PC-3 (cell line): ENCODE measurements at regions not wholly inside any gene's neighbourhood (a gene's known extent, or its start where the extent isn't known, plus 50 kb on each side); places are given as distances from the start of the nearest gene placed in this dataset.

Source experiments
- EZH2 ChIP-seq: fragments of 300-600 bp; sonication (generic); IDR thresholded peaks from one replicate; pipeline ENCODE4 v1.6.1; 2017; ENCODE audit warnings: antibody characterized with exemption, mild to moderate bottlenecking, low read length; ENCODE audit not compliant: unreplicated experiment
- TF ChIP-seq, protein P1 (sequence below): fragments of 300-600 bp; sonication (generic); conservative IDR thresholded peaks from 2 replicates; pipeline ENCODE4 v1.5.1; 2017; ENCODE audit warnings: antibody characterized with exemption, low read depth, mild to moderate bottlenecking, low read length

DNA sequence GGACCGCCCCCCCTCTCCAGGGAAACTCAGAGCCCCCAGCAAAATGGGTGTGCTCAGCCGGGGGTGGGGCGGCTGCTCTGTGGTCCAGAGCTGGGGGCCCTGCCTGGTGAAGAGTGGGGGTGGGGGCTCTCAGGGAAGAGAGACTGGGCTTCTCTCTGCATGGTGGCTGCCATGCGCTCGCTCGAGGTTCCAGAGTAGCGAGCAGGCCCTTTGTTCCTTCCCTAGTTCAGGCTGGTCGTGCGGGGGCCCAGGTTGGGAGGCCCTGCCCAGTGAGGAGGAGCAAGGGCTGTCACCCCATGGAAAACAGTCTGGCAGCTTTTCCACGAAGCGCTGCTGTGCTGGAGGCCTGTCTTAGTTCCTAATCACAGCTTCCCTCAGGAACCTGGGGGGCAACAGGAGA, 134.6 kb downstream of the AEBP2 start:
- TF ChIP-seq, protein P1, sequence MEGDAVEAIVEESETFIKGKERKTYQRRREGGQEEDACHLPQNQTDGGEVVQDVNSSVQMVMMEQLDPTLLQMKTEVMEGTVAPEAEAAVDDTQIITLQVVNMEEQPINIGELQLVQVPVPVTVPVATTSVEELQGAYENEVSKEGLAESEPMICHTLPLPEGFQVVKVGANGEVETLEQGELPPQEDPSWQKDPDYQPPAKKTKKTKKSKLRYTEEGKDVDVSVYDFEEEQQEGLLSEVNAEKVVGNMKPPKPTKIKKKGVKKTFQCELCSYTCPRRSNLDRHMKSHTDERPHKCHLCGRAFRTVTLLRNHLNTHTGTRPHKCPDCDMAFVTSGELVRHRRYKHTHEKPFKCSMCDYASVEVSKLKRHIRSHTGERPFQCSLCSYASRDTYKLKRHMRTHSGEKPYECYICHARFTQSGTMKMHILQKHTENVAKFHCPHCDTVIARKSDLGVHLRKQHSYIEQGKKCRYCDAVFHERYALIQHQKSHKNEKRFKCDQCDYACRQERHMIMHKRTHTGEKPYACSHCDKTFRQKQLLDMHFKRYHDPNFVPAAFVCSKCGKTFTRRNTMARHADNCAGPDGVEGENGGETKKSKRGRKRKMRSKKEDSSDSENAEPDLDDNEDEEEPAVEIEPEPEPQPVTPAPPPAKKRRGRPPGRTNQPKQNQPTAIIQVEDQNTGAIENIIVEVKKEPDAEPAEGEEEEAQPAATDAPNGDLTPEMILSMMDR: no peak
- TF ChIP-seq EZH2: no peak
